GM18951 (cell line): ENCODE measurements at regions not wholly inside any gene's neighbourhood (a gene's known extent, or its start where the extent isn't known, plus 50 kb on each side); places are given as distances from the start of the nearest gene placed in this dataset.

Experiments used
- POLR2A ChIP-seq: IDR thresholded peaks from 4 replicates; pipeline ENCODE4 v1.6.1; 2011; ENCODE audit warnings: mild to moderate bottlenecking; ENCODE audit not compliant: insufficient read length, insufficient read depth; ENCODE audit errors: extremely low read depth
- in situ Hi-C: fragments of 300-500 bp; cut with MboI; formaldehyde crosslinking; loops from one replicate; pipeline ENCODE4 v1.12.0; 2022; ENCODE audit warnings: low sequenced_read_pairs, mixed read lengths, inconsistent platforms; ENCODE audit not compliant: unreplicated experiment

GRCh38 chr10:4028854-4029583 is 244.0 kb upstream of the KLF6 start:
- in situ Hi-C loops, result no loop called here
- TF ChIP-seq POLR2A, result no peak

- TF ChIP-seq POLR2A, result no peak
- in situ Hi-C loops, result no loop called here
Observed at GRCh38 chr10:4028027-4028471, 243.0 kb upstream of the KLF6 start.

GRCh38 chr10:4025339-4025738 is 240.3 kb upstream of the KLF6 start:
- in situ Hi-C loops, result no loop called here
- TF ChIP-seq POLR2A, result no peak

GRCh38 chr10:4024516-4025245 is 239.7 kb upstream of the KLF6 start:
- in situ Hi-C loops, result no loop called here
- TF ChIP-seq POLR2A, result no peak

GRCh38 chr10:4024027-4024426 is 239.0 kb upstream of the KLF6 start:
- no peak for TF ChIP-seq POLR2A
- in situ Hi-C loops, result no loop called here

GRCh38 chr10:4022473-4022872 is 237.5 kb upstream of the KLF6 start:
- in situ Hi-C loops, result no loop called here
- TF ChIP-seq POLR2A, result no peak

- no peak for TF ChIP-seq POLR2A
- in situ Hi-C loops, result no loop called here
Observed at GRCh38 chr10:4020631-4021030, 235.6 kb upstream of the KLF6 start.

GRCh38 chr10:4018054-4018511 is 233.1 kb upstream of the KLF6 start:
- TF ChIP-seq POLR2A, result no peak
- in situ Hi-C loops, result no loop called here

GRCh38 chr10:4017336-4017735 is 232.3 kb upstream of the KLF6 start:
- in situ Hi-C loops, result no loop called here
- no peak for TF ChIP-seq POLR2A

- in situ Hi-C loops, result no loop called here
- no peak for TF ChIP-seq POLR2A
Observed at GRCh38 chr10:4016214-4016740, 231.3 kb upstream of the KLF6 start.

GRCh38 chr10:4013651-4014121 is 228.7 kb upstream of the KLF6 start:
- no peak for TF ChIP-seq POLR2A
- in situ Hi-C loops, result no loop called here

- in situ Hi-C loops, result no loop called here
- no peak for TF ChIP-seq POLR2A
Observed at GRCh38 chr10:4012848-4013247, 227.8 kb upstream of the KLF6 start.

- TF ChIP-seq POLR2A, result no peak
- in situ Hi-C loops, result no loop called here
Observed at GRCh38 chr10:4011136-4011812, 226.3 kb upstream of the KLF6 start.
